ENCODE measurements at regions not wholly inside any gene's neighbourhood (a gene's known extent, or its start where the extent isn't known, plus 50 kb on each side); places are given as distances from the start of the nearest gene placed in this dataset.

DNA sequence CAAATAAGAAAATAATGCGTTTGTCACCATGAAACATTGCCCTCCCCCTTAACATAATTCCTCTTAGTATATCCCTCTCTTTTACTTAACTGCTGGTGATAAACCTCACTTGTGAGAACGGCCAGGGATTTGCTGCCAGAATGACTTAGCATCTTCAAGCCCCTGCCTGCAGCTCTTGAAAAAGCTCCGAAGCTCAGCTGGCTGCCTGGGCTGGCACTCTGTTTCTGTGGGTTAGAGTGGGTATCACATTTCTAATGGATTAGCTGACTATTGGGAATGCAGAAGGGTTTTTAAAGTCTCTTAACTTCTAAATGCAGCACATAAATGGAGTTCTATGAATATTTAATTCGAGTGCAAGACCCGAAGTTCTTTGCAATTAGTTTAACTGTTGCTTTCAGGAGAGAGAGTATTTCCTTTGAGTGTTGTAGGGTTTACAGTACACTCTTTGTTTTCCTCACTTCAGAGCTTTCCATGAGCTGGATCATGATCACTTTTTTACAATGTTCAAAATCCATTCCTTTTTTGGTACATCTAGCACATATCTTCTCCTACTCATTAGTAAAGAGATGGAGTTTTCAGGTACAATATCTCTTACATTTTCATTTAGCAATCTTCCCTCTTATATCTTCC is 124.7 kb upstream of the RBMS3 start:
- no peak for TF ChIP-seq CTCF (conservative IDR thresholded peaks at IDR 0.05; ENCODE audit: low read depth in 2 of 2)
- TF ChIP-seq EZH2 (IDR thresholded peaks at IDR 0.05; ENCODE audit: low read depth, unreplicated experiment), result no peak
- no peak for TF ChIP-seq POLR2AphosphoS5 (IDR thresholded peaks at IDR 0.05; ENCODE audit: low read depth)
- TF ChIP-seq, protein P1, sequence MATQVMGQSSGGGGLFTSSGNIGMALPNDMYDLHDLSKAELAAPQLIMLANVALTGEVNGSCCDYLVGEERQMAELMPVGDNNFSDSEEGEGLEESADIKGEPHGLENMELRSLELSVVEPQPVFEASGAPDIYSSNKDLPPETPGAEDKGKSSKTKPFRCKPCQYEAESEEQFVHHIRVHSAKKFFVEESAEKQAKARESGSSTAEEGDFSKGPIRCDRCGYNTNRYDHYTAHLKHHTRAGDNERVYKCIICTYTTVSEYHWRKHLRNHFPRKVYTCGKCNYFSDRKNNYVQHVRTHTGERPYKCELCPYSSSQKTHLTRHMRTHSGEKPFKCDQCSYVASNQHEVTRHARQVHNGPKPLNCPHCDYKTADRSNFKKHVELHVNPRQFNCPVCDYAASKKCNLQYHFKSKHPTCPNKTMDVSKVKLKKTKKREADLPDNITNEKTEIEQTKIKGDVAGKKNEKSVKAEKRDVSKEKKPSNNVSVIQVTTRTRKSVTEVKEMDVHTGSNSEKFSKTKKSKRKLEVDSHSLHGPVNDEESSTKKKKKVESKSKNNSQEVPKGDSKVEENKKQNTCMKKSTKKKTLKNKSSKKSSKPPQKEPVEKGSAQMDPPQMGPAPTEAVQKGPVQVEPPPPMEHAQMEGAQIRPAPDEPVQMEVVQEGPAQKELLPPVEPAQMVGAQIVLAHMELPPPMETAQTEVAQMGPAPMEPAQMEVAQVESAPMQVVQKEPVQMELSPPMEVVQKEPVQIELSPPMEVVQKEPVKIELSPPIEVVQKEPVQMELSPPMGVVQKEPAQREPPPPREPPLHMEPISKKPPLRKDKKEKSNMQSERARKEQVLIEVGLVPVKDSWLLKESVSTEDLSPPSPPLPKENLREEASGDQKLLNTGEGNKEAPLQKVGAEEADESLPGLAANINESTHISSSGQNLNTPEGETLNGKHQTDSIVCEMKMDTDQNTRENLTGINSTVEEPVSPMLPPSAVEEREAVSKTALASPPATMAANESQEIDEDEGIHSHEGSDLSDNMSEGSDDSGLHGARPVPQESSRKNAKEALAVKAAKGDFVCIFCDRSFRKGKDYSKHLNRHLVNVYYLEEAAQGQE (IDR thresholded peaks at IDR 0.05; ENCODE audit: unreplicated experiment), result no peak
- TF ChIP-seq CREB1 (CRISPR knock-in tag; IDR thresholded peaks at IDR 0.05; ENCODE audit: low read depth), result no peak
- TF ChIP-seq, protein P2, sequence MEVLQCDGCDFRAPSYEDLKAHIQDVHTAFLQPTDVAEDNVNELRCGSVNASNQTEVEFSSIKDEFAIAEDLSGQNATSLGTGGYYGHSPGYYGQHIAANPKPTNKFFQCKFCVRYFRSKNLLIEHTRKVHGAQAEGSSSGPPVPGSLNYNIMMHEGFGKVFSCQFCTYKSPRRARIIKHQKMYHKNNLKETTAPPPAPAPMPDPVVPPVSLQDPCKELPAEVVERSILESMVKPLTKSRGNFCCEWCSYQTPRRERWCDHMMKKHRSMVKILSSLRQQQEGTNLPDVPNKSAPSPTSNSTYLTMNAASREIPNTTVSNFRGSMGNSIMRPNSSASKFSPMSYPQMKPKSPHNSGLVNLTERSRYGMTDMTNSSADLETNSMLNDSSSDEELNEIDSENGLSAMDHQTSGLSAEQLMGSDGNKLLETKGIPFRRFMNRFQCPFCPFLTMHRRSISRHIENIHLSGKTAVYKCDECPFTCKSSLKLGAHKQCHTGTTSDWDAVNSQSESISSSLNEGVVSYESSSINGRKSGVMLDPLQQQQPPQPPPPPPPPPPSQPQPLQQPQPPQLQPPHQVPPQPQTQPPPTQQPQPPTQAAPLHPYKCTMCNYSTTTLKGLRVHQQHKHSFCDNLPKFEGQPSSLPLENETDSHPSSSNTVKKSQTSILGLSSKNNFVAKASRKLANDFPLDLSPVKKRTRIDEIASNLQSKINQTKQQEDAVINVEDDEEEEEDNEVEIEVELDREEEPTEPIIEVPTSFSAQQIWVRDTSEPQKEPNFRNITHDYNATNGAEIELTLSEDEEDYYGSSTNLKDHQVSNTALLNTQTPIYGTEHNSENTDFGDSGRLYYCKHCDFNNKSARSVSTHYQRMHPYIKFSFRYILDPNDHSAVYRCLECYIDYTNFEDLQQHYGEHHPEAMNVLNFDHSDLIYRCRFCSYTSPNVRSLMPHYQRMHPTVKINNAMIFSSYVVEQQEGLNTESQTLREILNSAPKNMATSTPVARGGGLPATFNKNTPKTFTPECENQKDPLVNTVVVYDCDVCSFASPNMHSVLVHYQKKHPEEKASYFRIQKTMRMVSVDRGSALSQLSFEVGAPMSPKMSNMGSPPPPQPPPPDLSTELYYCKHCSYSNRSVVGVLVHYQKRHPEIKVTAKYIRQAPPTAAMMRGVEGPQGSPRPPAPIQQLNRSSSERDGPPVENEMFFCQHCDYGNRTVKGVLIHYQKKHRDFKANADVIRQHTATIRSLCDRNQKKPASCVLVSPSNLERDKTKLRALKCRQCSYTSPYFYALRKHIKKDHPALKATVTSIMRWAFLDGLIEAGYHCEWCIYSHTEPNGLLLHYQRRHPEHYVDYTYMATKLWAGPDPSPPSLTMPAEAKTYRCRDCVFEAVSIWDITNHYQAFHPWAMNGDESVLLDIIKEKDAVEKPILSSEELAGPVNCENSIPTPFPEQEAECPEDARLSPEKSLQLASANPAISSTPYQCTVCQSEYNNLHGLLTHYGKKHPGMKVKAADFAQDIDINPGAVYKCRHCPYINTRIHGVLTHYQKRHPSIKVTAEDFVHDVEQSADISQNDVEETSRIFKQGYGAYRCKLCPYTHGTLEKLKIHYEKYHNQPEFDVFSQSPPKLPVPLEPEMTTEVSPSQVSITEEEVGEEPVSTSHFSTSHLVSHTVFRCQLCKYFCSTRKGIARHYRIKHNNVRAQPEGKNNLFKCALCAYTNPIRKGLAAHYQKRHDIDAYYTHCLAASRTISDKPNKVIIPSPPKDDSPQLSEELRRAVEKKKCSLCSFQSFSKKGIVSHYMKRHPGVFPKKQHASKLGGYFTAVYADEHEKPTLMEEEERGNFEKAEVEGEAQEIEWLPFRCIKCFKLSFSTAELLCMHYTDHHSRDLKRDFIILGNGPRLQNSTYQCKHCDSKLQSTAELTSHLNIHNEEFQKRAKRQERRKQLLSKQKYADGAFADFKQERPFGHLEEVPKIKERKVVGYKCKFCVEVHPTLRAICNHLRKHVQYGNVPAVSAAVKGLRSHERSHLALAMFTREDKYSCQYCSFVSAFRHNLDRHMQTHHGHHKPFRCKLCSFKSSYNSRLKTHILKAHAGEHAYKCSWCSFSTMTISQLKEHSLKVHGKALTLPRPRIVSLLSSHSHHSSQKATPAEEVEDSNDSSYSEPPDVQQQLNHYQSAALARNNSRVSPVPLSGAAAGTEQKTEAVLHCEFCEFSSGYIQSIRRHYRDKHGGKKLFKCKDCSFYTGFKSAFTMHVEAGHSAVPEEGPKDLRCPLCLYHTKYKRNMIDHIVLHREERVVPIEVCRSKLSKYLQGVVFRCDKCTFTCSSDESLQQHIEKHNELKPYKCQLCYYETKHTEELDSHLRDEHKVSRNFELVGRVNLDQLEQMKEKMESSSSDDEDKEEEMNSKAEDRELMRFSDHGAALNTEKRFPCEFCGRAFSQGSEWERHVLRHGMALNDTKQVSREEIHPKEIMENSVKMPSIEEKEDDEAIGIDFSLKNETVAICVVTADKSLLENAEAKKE (CRISPR knock-in tag; IDR thresholded peaks at IDR 0.05), result no peak
- TF ChIP-seq NANOG (IDR thresholded peaks at IDR 0.05; ENCODE audit: borderline replicate concordance), result no peak
- no peak for TF ChIP-seq EZH2phosphoT487 (IDR thresholded peaks at IDR 0.05; ENCODE audit: unreplicated experiment)
- no peak for TF ChIP-seq STAT1 (IDR thresholded peaks at IDR 0.05; ENCODE audit: unreplicated experiment)
- TF ChIP-seq, protein P3, sequence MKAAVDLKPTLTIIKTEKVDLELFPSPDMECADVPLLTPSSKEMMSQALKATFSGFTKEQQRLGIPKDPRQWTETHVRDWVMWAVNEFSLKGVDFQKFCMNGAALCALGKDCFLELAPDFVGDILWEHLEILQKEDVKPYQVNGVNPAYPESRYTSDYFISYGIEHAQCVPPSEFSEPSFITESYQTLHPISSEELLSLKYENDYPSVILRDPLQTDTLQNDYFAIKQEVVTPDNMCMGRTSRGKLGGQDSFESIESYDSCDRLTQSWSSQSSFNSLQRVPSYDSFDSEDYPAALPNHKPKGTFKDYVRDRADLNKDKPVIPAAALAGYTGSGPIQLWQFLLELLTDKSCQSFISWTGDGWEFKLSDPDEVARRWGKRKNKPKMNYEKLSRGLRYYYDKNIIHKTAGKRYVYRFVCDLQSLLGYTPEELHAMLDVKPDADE (IDR thresholded peaks at IDR 0.05), result no peak
- TF ChIP-seq JUNB (IDR thresholded peaks at IDR 0.05; ENCODE audit: unreplicated experiment), result no peak
